GM12892 (cell line): ENCODE measurements at regions not wholly inside any gene's neighbourhood (a gene's known extent, or its start where the extent isn't known, plus 50 kb on each side); places are given as distances from the start of the nearest gene placed in this dataset.

ENCODE experiments used
- POLR2A ChIP-seq: IDR thresholded peaks from 2 replicates; pipeline ENCODE4 v1.6.1; 2011; ENCODE audit warnings: low read depth, low read length, control low read depth
- POLR2AphosphoS5 ChIP-seq: IDR thresholded peaks from 2 replicates; pipeline ENCODE4 v1.6.1; 2011; ENCODE audit warnings: low read depth, low read length, control low read depth
- TAF1 ChIP-seq: IDR thresholded peaks from 2 replicates; pipeline ENCODE4 v1.6.1; 2011; ENCODE audit warnings: low read depth, mild to moderate bottlenecking, control low read depth, low read length, borderline replicate concordance

DNA sequence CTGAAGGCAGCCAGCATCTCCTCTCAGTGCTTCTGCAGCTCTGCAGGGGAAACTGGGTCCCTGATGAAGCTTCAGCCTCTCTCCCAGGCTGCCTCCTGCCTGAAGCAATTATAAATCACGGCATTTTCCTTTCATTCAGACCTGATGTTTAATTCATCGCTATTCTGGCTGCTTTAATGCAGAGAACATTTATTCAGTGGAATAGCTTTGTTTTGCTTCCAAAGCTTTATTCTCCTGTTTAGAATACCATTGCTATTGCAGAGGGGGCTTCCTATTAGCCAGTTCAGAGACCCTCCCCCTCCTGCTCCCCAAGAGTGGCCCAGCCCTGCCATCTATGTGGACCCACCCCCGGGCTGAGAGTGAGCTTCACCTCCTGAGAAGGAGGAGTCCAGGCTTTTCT, 255.6 kb downstream of the LRFN2 start:
- TF ChIP-seq POLR2A (no peak), POLR2AphosphoS5 (no peak), TAF1 (no peak)
